ENCODE measurements at regions not wholly inside any gene's neighbourhood (a gene's known extent, or its start where the extent isn't known, plus 50 kb on each side); places are given as distances from the start of the nearest gene placed in this dataset.

- no peaks in the 10 kb centered on the region for H3K79me2 ChIP-seq (ENCODE audit: insufficient read depth)
- no peak overlapping the region for H3K4me2 ChIP-seq
- H3K27me3 ChIP-seq (ENCODE audit: insufficient read depth): no peaks in the 10 kb centered on the region
- no peak for DNase-seq
- no peak overlapping the region for H3K27ac ChIP-seq (ENCODE audit: low read depth in 2 of 2, low read length in 1 of 2)
- TF ChIP-seq CHD2 (IDR thresholded peaks at IDR 0.05; ENCODE audit: low read length, partially characterized antibody) (no peak), YY1 (IDR thresholded peaks at IDR 0.05; ENCODE audit: low read depth) (no peak), NRF1 (IDR thresholded peaks at IDR 0.05; ENCODE audit: low read depth, low read length) (no peak), EP300 (IDR thresholded peaks at IDR 0.05; ENCODE audit: borderline replicate concordance in 1 of 2, low read depth in 1 of 2, low read length in 1 of 2) (no peak)
- H2AFZ ChIP-seq (ENCODE audit: low read depth): no peak overlapping the region
- H3K4me3 ChIP-seq (ENCODE audit: low read depth in 2 of 2, low read length in 1 of 2): no peak overlapping the region
- WGBS (ENCODE audit: low lambda C conversion rate): 25% methylated on average over 5 of the region's 5 CpGs
- ChIA-PET CTCF (interaction anchor here (1.0 to 1.3 kb wide), 2 partner anchors 14 to 71 kb away, joined by 3 to 5 read pairs; no protein-coding TSS in a partner anchor), POLR2A (no interaction called here)
- H4K20me1 ChIP-seq (ENCODE audit: insufficient read depth): no peaks in the 10 kb centered on the region
- no peaks in the 10 kb centered on the region for H3K9me3 ChIP-seq
- H3K9me2 ChIP-seq: no peaks in the 10 kb centered on the region
- H3F3A ChIP-seq (replicated peaks; ENCODE audit: insufficient read depth): no peaks in the 10 kb centered on the region
- no peak overlapping the region for H3K9ac ChIP-seq
- H3K4me1 ChIP-seq (ENCODE audit: control insufficient read depth in 1 of 2, insufficient read depth in 2 of 2, low read depth in 1 of 2, low read length in 1 of 2): no peaks in the 10 kb centered on the region; a peak in 1 of 4 replicates
- no peaks in the 10 kb centered on the region for H3K36me3 ChIP-seq (replicated peaks in 1 of 2; ENCODE audit: control insufficient read depth in 1 of 2, insufficient read depth in 2 of 2, low read length in 1 of 2)
Measured at GRCh38 chr5:68657055-68657961, 436.5 kb upstream of the SLC30A5 start.

GRCh38 chr5:68658810-68659372 lies 434.9 kb upstream of the SLC30A5 start:
- Histone ChIP-seq H4K20me1 (ENCODE audit: insufficient read depth) (no peaks in the 10 kb centered on the region), H2AFZ (ENCODE audit: low read depth) (no peak overlapping the region), H3K4me1 (ENCODE audit: control insufficient read depth in 1 of 2, insufficient read depth in 2 of 2, low read depth in 1 of 2, low read length in 1 of 2) (no peaks in the 10 kb centered on the region; a peak in 1 of 4 replicates), H3K36me3 (replicated peaks in 1 of 2; ENCODE audit: control insufficient read depth in 1 of 2, insufficient read depth in 2 of 2, low read length in 1 of 2) (no peaks in the 10 kb centered on the region), H3K4me3 (ENCODE audit: low read depth in 2 of 2, low read length in 1 of 2) (no peak overlapping the region), H3K9ac (no peak overlapping the region), H3F3A (replicated peaks; ENCODE audit: insufficient read depth) (no peaks in the 10 kb centered on the region), H3K79me2 (ENCODE audit: insufficient read depth) (no peaks in the 10 kb centered on the region), H3K4me2 (no peak overlapping the region), H3K9me2 (no peaks in the 10 kb centered on the region), H3K9me3 (no peaks in the 10 kb centered on the region), H3K27me3 (ENCODE audit: insufficient read depth) (no peaks in the 10 kb centered on the region), H3K27ac (ENCODE audit: low read depth in 2 of 2, low read length in 1 of 2) (no peak overlapping the region)
- DNase-seq: no peak
- no peak for TF ChIP-seq FOXM1 (IDR thresholded peaks at IDR 0.05; ENCODE audit: low read depth)
- no peak for TF ChIP-seq RFX5 (IDR thresholded peaks at IDR 0.05; ENCODE audit: low read length)
- no peak for TF ChIP-seq YY1 (IDR thresholded peaks at IDR 0.05; ENCODE audit: low read depth)
- no peak for TF ChIP-seq GATA2 (CRISPR knock-in tag; IDR thresholded peaks at IDR 0.05)
- no peak for TF ChIP-seq USF2 (IDR thresholded peaks at IDR 0.05; ENCODE audit: borderline replicate concordance, low read depth, low read length)
- TF ChIP-seq USF1 (IDR thresholded peaks at IDR 0.05; ENCODE audit: borderline replicate concordance, low read depth): no peak
- no peak for TF ChIP-seq EZH2phosphoT487 (IDR thresholded peaks at IDR 0.05; ENCODE audit: borderline replicate concordance, low read depth)
- no peak for TF ChIP-seq TCF12 (IDR thresholded peaks at IDR 0.05)
- no peak for TF ChIP-seq PBX3 (IDR thresholded peaks at IDR 0.05)
- TF ChIP-seq MXI1 (IDR thresholded peaks at IDR 0.05; ENCODE audit: low read depth, low read length): no peak
- ChIA-PET CTCF (no interaction called here), POLR2A (no interaction called here)
- WGBS (ENCODE audit: low lambda C conversion rate): 86% methylated on average over 4 of the region's 4 CpGs
